ENCODE measurements at regions not wholly inside any gene's neighbourhood (a gene's known extent, or its start where the extent isn't known, plus 50 kb on each side); places are given as distances from the start of the nearest gene placed in this dataset.

- TF ChIP-seq POLR2A (IDR thresholded peaks at IDR 0.05) (no peak), EP300 (IDR thresholded peaks at IDR 0.05) (no peak), CTCF (IDR thresholded peaks at IDR 0.05) (no peak), POLR2AphosphoS5 (IDR thresholded peaks at IDR 0.05) (no peak)
Observed at GRCh38 chr6:90720404-90720803, 133.5 kb upstream of the MAP3K7 start.

All from upper lobe of left lung (tissue), 4 donors.